ENCODE measurements at regions not wholly inside any gene's neighbourhood (a gene's known extent, or its start where the extent isn't known, plus 50 kb on each side); places are given as distances from the start of the nearest gene placed in this dataset.

DNA sequence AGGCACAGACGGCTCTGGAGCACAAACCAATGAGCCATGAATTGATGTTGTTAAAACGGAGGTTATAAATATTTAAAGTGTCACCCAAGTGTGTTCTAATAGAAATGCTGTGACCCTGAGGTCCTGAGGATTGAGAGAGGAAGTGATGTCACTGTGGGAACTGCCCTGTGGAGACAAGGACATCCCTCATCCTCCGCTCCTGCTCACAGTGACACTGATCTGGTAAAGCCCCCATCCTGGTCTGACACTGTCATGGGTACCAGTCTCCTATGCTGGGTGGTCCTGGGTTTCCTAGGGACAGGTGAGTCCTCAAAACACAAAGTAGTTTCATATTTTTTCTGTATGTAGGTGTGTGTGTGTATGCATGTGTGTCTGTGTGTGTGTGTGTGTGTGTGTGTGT, 237.9 kb upstream of the PRSS1 start:
- no peak for TF ChIP-seq SUZ12 (IDR thresholded peaks at IDR 0.05; ENCODE audit: extremely low read depth, insufficient read depth, insufficient read length)
- TF ChIP-seq ZNF274 (IDR thresholded peaks at IDR 0.05; ENCODE audit: low read depth, low read length), result no peak
- TF ChIP-seq YY1 (IDR thresholded peaks at IDR 0.05; ENCODE audit: insufficient read depth, insufficient read length), result no peak
